GM19025 (cell line): ENCODE measurements at regions not wholly inside any gene's neighbourhood (a gene's known extent, or its start where the extent isn't known, plus 50 kb on each side); places are given as distances from the start of the nearest gene placed in this dataset.

ENCODE experiments used
- ATAC-seq: cut with Tn5 transposase; IDR thresholded peaks from one replicate; pipeline ENCODE4 v1.9.1; 2021; ENCODE audit warnings: mild to moderate bottlenecking, low read depth, moderate library complexity; ENCODE audit not compliant: unreplicated experiment

- ATAC-seq, result no peak
Observed at GRCh38 chrX:149185087-149185486, 320.0 kb downstream of the IDS start.

- no peak for ATAC-seq
Observed at GRCh38 chrX:149161435-149162088, 343.5 kb downstream of the IDS start.

- ATAC-seq, result no peak
Observed at GRCh38 chrX:149157976-149158375, 347.1 kb downstream of the IDS start.

GRCh38 chrX:149152941-149153340 lies 352.2 kb downstream of the IDS start:
- no peak for ATAC-seq

GRCh38 chrX:149151805-149152757 lies 353.0 kb downstream of the IDS start:
- ATAC-seq, result no peak

- no peak for ATAC-seq
Observed at GRCh38 chrX:149145845-149146285, 359.2 kb downstream of the IDS start.

GRCh38 chrX:149131774-149132173 lies 373.3 kb downstream of the IDS start:
- no peak for ATAC-seq

GRCh38 chrX:149129767-149130166 lies 375.3 kb downstream of the IDS start:
- no peak for ATAC-seq

GRCh38 chrX:149124526-149125108 lies 380.5 kb downstream of the IDS start:
- ATAC-seq, result no peak

GRCh38 chrX:149121206-149121920 lies 383.7 kb downstream of the IDS start:
- ATAC-seq, result no peak

GRCh38 chrX:149120459-149120858 lies 384.6 kb downstream of the IDS start:
- ATAC-seq, result no peak

- ATAC-seq, result no peak
Observed at GRCh38 chrX:149114874-149115273, 390.2 kb downstream of the IDS start.

- ATAC-seq, result no peak
Observed at GRCh38 chrX:149114001-149114400, 391.1 kb downstream of the IDS start.

GRCh38 chrX:149097786-149098185 lies 407.3 kb downstream of the IDS start:
- ATAC-seq, result no peak

GRCh38 chrX:149092179-149092578 lies 412.9 kb downstream of the IDS start:
- no peak for ATAC-seq

GRCh38 chrX:149079805-149080406 lies 425.2 kb downstream of the IDS start:
- no peak for ATAC-seq

GRCh38 chrX:149074398-149074797 lies 430.7 kb downstream of the IDS start:
- ATAC-seq, result no peak

- no peak for ATAC-seq
Observed at GRCh38 chrX:149073479-149073878, 431.6 kb downstream of the IDS start.

GRCh38 chrX:149069899-149070298 lies 435.2 kb downstream of the IDS start:
- no peak for ATAC-seq

- ATAC-seq, result no peak
Observed at GRCh38 chrX:149060921-149061320, 444.2 kb downstream of the IDS start.
